ENCODE measurements at regions not wholly inside any gene's neighbourhood (a gene's known extent, or its start where the extent isn't known, plus 50 kb on each side); places are given as distances from the start of the nearest gene placed in this dataset.

GRCh38 chr7:41013117-41013516 is 689.8 kb downstream of the INHBA start:
- no peak for DNase-seq

DNA sequence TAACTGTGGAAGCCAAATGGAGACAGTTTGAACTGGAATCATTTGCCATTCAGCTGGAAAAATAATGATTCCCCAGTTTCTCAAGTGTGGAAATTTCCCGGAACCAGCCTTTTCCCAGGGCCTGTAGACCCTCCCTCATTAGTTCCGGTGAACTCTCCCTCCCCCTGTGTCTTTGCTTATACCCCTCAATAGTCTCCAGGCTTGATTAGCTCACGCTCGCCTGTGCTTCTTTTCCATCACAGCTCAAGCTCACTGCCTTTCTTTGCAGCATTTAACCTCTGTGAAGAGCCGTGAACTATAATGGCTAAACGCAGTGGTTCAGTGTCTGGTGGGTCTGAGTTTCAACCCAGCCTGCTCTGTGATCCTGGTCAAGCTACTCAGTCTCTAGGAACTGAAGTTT is 690.8 kb downstream of the INHBA start:
- DNase-seq, result no peak

DNA sequence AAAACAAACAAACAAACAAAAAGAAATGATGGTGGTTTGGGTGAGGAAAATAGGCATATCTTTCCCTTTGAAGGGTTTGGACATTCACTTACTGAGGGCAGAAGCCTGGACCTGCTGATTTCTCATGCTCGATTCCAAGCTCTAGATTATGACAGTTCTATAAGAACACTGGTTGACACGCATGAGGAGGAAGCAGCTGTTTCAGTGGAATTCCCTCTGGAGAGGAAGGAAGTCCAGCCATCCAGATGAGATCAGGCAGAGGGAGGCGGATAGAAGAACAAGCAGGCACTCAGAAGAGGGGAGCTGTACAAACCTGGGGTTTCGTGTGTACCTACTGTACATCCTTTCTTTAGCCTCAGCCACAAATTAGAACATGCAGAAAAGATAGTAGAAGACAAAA is 691.9 kb downstream of the INHBA start:
- DNase-seq, result no peak

DNA sequence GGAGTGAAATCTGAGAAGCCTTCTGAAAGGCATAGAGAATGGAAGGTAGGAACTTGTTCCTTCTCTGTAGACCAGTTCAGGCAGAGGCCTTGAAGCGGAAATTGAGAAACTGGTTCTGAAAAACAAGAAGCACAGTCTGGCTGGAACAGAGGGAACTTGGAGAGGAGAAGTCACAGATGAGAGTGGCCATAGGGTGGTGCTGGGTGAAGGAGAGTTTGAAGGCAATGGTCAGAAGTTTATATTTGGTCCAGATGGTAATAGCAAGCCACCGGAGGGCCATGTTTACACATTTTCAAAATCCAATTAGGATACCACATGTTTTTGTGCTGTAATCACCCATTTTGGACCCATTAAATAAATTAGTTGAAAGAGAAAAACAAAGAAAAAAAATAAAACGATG is 692.5 kb downstream of the INHBA start:
- no peak for DNase-seq

GRCh38 chr7:41007811-41008210 is 695.1 kb downstream of the INHBA start:
- no peak for DNase-seq

- DNase-seq, result no peak
Observed at GRCh38 chr7:41007351-41007751, 695.5 kb downstream of the INHBA start.

- no peak for DNase-seq
Observed at GRCh38 chr7:41006306-41006995, 696.4 kb downstream of the INHBA start.

- no peak for DNase-seq
Observed at GRCh38 chr7:41005374-41005901, 697.5 kb downstream of the INHBA start.

GRCh38 chr7:41003977-41004376 is 698.9 kb downstream of the INHBA start:
- DNase-seq, result no peak

GRCh38 chr7:41003611-41003940 is 699.3 kb downstream of the INHBA start:
- no peak for DNase-seq

DNA sequence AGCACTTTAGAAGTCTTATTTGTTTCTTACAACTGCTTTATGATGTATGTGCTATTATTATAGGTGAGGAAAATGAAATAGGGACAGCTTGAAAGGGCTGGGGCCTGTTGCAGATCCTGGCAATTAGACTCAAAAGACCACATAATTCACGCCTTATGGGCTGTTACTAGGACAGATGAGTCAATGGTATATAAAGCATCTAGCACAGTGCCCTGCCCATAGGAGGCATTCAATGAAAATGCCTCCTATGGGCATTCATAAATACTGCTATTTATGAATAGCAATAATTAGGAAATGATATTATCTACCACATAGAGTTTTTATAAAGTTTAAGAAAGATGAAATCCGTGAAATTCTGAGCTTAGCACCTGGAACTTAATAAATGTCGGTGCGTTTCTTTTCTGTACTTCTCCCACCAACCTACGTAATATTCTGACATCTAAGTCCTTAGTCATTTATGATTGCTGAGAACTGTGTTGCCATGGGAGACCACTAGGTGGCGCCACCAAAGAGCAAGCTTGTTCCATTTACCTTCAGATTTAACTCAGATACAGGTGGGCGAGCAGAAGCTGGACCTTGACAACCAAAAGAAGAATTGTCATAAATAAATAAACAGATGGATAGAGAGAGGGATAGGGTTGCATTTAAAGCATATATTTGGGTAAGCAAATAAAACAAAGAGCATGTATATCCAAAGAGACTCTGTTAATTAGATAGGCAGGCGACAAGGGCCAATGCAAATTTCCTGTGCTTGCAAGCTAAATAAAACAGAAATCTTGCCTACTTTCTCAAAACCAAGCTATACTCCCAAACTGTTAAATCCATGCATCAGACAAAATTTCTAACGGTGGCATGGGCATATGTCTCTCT is 699.9 kb downstream of the INHBA start:
- peak; percentile 34 for DNase-seq

GRCh38 chr7:41000042-41000441 is 702.8 kb downstream of the INHBA start:
- no peak for DNase-seq

- DNase-seq, result no peak
Observed at GRCh38 chr7:40996233-40996677, 706.6 kb downstream of the INHBA start.

DNA sequence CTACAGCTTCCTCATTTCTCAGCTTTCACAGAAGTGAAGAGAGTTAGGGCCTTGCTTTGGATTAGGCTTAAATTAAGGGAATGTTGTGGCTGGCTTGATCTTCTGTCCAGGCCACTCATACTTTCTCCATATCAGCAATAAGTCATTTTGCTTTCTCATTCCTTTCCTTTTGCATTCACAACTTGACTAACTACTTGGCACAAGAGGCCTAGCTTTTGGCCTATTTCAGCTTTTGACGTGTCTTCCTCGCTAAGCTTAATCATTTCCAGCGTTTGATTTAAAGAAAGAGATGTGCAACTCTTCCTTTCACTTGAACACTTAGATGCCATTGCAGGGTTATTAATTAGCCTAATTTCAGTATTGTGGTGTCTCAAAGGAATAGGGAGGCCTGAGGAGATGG is 712.0 kb downstream of the INHBA start:
- DNase-seq, result no peak

DNA sequence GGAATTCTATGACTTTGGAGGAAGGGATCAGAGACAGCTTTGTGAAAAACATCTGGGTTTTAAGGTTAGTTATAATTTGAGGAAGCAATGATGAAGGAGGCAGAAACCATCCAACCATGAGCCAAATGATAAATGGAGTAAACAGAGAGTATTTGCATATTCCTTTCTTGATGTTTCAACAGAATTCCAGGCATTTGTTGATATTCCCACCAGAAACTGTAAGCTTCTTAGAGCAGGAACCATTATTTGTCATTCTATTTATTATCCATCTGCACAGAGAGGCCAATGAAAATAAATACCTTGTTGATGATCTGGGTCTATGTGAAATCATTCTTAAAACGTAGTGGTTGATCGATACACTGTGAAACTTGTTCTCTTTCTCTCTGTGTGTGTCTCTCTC is 715.3 kb downstream of the INHBA start:
- DNase-seq, result no peak

DNA sequence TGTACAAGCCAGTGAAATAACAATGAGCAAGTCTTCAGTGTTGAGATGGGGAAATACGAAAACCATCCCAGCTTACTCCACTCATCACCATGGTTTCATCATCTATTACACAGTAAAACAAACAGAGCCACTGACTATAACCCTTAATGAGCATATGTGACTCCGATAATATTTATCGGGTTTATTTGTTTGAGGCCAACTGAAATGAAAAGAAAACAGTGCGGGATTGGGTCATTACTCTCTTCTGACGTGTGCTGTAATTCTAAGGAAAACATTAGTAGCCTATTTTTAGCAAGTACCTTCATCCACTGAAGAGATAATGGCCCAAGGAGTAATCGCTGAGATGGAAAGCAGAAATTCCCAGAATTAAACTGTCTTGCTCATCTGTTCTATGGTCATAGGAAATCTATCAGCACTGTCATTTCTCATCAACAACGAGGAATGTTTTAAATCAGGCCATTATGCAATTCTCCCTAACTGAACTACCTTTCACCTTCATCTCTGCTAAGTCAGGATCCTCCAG is 716.5 kb downstream of the INHBA start:
- no peak for DNase-seq

DNA sequence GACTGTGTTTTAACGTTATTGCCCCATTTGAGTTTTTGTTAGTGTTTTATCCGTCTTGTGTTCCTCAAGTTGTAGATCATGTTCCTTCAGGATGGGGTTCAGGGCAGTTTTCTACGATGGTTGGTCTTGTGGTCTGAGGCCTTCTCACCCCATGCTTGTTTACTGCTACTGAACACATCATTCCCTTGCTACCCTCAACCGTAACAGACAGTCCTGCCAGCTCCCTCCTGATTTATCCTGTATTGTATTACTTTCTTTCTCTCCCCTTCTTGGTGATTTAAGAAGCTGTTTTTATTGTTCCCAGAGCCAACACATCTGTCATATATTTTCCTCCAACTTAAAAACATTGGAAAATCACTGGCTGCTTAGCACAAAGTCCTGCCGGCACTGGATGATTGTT is 719.8 kb downstream of the INHBA start:
- DNase-seq, result no peak

GRCh38 chr7:40979296-40979695 is 723.6 kb downstream of the INHBA start:
- DNase-seq, result no peak

DNA sequence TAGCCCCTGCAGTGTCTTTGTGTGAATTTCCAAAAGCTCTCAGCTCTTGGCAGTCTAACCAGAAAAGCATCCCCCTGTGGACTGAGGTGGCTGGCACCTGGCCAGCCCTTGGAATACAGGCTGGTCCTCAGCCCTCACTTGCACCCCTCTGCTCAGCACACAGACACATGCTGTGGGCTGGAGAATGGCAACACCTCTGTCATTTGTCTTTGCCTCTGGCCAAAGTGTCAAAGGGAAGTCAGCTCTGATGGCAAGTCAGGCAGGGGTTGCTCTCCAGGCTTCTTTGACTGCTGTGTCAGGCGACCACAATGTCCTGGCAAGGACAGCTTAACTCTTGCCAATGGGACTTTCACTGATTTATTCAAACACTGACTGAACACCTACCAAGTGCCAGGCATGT is 724.8 kb downstream of the INHBA start:
- no peak for DNase-seq

DNA sequence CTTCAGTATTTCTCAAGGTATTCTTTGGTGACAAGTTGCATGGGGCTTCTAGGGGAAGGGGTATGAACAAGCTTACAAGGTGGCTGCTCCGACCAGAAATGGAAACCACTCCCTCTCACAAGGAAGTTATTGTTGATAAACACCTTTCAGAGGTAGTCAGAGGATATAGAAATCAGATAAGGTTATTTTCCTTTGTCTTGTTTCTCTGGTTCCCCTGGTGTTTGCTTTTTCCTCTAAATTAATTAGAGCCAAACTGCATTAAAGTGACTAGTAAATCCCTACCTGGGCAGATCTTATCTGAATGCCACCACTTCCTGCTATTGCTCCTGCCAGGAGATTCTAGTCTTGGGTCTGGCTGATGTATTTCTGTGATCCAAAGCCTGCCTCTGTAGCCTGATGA is 725.4 kb downstream of the INHBA start:
- no peak for DNase-seq

- no peak for DNase-seq
Observed at GRCh38 chr7:40972426-40972825, 730.5 kb downstream of the INHBA start.

DNA sequence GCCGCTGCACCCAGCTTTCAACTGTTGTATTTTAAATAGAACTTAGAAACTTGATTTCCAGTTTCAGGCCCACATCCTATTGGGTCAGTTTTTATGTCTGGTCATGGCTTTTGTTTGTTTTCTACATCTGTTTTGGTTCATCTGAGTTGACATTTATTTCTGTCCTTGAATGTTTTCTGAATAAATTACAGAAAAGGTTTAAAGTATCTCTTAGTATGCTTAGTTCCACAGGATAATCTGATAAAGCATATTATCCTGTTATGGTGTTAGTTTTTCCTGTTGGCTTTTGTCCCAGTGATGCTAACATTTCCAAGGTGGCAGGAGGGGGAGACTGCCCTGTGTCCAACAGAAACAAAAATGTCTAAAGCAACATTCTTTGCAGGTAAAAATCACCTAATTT is 733.2 kb downstream of the INHBA start:
- no peak for DNase-seq

- no peak for DNase-seq
Observed at GRCh38 chr7:40966693-40967092, 736.2 kb downstream of the INHBA start.

GRCh38 chr7:40965774-40966173 is 737.1 kb downstream of the INHBA start:
- no peak for DNase-seq

Data from NCI-H1048 (cell line).